ENCODE measurements at regions not wholly inside any gene's neighbourhood (a gene's known extent, or its start where the extent isn't known, plus 50 kb on each side); places are given as distances from the start of the nearest gene placed in this dataset.
"Not testable (repeated sequence)": the region's sequence is repeated elsewhere in the genome, so short reads cannot be mapped to it uniquely, and the experiment has no call there.

GRCh38 chr4:27360790-27361267, 500.2 kb downstream of the STIM2 start:
- no peak for DNase-seq (ENCODE audit: low spot score)

- no peak for DNase-seq (ENCODE audit: low spot score)
Observed at GRCh38 chr4:27364509-27364908, 503.9 kb downstream of the STIM2 start.

GRCh38 chr4:27366104-27366823, 505.6 kb downstream of the STIM2 start:
- no peak for DNase-seq (ENCODE audit: low spot score)

- no peak for DNase-seq (ENCODE audit: low spot score)
Observed at GRCh38 chr4:27368781-27369180, 508.1 kb downstream of the STIM2 start.

GRCh38 chr4:27381815-27382214, 521.2 kb downstream of the STIM2 start:
- DNase-seq (ENCODE audit: low spot score): no peak

GRCh38 chr4:27387711-27388110, 527.1 kb downstream of the STIM2 start:
- no peak for DNase-seq (ENCODE audit: low spot score)

- no peak for DNase-seq (ENCODE audit: low spot score)
Observed at GRCh38 chr4:27397886-27398285, 537.2 kb downstream of the STIM2 start.

GRCh38 chr4:27398631-27399310, 538.1 kb downstream of the STIM2 start:
- no peak for DNase-seq (ENCODE audit: low spot score)

- DNase-seq (ENCODE audit: low spot score): no peak
Observed at GRCh38 chr4:27407616-27408015, 547.0 kb downstream of the STIM2 start.

GRCh38 chr4:27412613-27413012, 552.0 kb downstream of the STIM2 start:
- no peak for DNase-seq (ENCODE audit: low spot score)

- no peak for DNase-seq (ENCODE audit: low spot score)
Observed at GRCh38 chr4:27414887-27415731, 554.5 kb downstream of the STIM2 start.

- DNase-seq (ENCODE audit: low spot score): no peak
Observed at GRCh38 chr4:27428661-27429060, 568.0 kb downstream of the STIM2 start.

- DNase-seq (ENCODE audit: low spot score): no peak
Observed at GRCh38 chr4:27429364-27429871, 568.8 kb downstream of the STIM2 start.

- DNase-seq (ENCODE audit: low spot score): no peak
Observed at GRCh38 chr4:27442146-27442545, 581.5 kb downstream of the STIM2 start.

GRCh38 chr4:27442661-27443060, 582.0 kb downstream of the STIM2 start:
- DNase-seq (ENCODE audit: low spot score): not testable (repeated sequence)

- DNase-seq (ENCODE audit: low spot score): no peak
Observed at GRCh38 chr4:27463816-27464215, 603.2 kb downstream of the STIM2 start.

GRCh38 chr4:27467351-27467750, 606.7 kb downstream of the STIM2 start:
- no peak for DNase-seq (ENCODE audit: low spot score)

GRCh38 chr4:27472364-27472763, 611.7 kb downstream of the STIM2 start:
- DNase-seq (ENCODE audit: low spot score): no peak

- DNase-seq (ENCODE audit: low spot score): no peak
Observed at GRCh38 chr4:27474691-27475090, 614.0 kb downstream of the STIM2 start.

GRCh38 chr4:27484216-27484615, 623.6 kb downstream of the STIM2 start:
- no peak for DNase-seq (ENCODE audit: low spot score)

- DNase-seq (ENCODE audit: low spot score): no peak
Observed at GRCh38 chr4:27490315-27490714, 629.7 kb downstream of the STIM2 start.

GRCh38 chr4:27490766-27491165, 630.1 kb downstream of the STIM2 start:
- no peak for DNase-seq (ENCODE audit: low spot score)
